Colon (tissue), 2 donors: ENCODE measurements at regions not wholly inside any gene's neighbourhood (a gene's known extent, or its start where the extent isn't known, plus 50 kb on each side); places are given as distances from the start of the nearest gene placed in this dataset.
"Not testable (repeated sequence)": the region's sequence is repeated elsewhere in the genome, so short reads cannot be mapped to it uniquely, and the experiment has no call there.

Source experiments
- FAIRE-seq: peaks from 2 replicates; lab custom pipeline; 2012; peaks lifted over from hg19 to GRCh38; lab: Jason Lieb, UNC
- donor health status: control.
- donor health status: control.

GRCh38 chr1:188061881-188062280 is 1233.1 kb downstream of the PLA2G4A start:
- no peak for FAIRE-seq

GRCh38 chr1:188062456-188062855 is 1233.7 kb downstream of the PLA2G4A start:
- no peak for FAIRE-seq

- no peak for FAIRE-seq
Observed at GRCh38 chr1:188065917-188066316, 1237.2 kb downstream of the PLA2G4A start.

GRCh38 chr1:188070848-188071247 is 1242.1 kb downstream of the PLA2G4A start:
- no peak for FAIRE-seq

GRCh38 chr1:188089015-188089414 is 1260.3 kb downstream of the PLA2G4A start:
- no peak for FAIRE-seq

DNA sequence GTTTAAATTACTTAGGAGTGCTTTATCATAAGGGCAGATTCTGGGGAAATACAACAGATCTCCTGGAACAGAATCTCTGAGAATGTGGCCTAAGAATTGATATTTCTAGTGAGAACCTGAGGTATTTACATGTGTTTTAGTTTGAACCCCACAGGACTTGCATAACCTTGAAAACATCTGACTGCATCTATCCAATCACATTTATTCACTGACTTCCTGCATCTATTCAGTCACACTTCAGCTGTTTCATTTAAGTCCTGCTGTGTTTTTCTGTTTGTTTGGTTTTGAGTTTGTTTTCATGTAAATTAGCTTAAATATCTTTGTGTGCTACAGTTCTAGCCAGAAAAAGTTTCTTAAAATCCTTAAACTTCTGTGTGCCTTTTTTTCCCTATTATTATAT is 1260.7 kb downstream of the PLA2G4A start:
- no peak for FAIRE-seq

DNA sequence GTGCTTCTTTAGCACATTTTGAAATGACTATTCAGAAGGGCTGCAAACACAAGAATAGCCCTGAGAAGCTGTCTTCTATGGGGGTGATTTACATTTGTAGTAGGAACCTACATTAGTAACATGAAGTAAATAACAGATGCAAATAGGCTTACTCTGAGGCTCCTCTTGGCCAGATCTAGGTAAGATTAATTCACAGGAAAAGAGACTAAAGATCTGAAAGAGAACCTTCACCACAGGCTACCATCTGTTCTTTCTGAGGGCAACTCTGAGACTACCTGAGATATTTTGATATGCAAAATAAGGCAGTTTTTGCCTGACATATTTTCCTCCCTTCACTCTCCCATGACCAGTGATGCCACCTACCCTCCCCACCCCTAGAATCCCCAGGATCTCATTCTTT is 1267.8 kb downstream of the PLA2G4A start:
- FAIRE-seq, result no peak

DNA sequence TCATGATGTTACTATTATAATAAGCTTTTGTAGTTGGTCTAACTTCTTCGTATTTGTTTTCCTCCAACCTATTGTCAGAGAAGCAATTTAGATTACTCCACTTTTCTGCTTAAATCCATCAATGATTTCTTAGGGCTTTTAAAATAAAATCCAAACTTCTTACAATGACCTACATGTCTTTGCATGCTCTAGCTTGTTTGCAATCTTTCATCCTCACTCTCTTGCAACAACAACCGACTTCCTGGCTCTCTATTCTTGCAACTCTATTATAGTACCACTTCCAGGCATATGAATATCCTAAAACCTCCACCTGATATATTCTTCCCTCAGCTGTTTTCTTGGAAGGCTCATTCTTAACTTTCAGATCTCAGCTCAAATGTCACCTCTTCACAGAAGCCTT is 1288.7 kb downstream of the PLA2G4A start:
- FAIRE-seq, result no peak

- no peak for FAIRE-seq
Observed at GRCh38 chr1:188122646-188123045, 1293.9 kb downstream of the PLA2G4A start.

DNA sequence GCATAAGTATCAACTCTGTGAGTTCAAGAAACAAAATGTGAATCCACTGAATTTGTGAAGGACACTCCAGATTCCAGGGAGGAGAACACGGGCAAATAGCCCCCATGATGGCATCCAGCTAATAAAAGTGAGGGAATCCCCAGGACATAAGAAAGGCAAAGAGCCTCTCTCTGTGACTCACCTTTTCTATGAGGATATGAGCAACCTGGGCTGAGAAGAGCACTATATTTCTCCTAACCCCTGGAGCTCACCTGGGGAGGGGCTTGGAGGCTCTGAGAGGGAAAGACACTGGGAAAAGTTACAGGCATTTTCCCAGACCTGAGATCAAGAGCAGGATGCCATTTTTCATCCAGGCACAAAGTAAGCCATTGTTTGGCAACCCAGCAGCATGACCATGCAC is 1298.8 kb downstream of the PLA2G4A start:
- FAIRE-seq, result no peak

DNA sequence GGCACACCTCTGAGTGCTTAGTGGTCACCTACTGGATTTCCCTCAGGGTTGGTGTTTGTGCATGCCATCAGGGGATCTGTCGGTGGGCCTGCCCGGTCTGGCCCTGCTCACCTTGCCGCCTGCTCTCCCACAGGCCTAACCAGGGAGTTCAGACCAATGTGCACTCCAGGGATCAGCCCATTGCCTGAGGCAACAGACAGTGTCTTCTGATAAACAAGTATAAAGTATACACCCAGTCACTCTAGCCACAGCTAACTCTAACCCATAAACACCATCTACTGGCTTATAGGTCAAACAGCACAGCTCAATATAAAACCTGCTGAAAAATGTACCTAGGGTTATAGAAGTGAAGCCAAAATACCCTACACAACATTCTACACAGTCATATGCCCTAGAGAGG is 1300.0 kb downstream of the PLA2G4A start:
- no peak for FAIRE-seq

DNA sequence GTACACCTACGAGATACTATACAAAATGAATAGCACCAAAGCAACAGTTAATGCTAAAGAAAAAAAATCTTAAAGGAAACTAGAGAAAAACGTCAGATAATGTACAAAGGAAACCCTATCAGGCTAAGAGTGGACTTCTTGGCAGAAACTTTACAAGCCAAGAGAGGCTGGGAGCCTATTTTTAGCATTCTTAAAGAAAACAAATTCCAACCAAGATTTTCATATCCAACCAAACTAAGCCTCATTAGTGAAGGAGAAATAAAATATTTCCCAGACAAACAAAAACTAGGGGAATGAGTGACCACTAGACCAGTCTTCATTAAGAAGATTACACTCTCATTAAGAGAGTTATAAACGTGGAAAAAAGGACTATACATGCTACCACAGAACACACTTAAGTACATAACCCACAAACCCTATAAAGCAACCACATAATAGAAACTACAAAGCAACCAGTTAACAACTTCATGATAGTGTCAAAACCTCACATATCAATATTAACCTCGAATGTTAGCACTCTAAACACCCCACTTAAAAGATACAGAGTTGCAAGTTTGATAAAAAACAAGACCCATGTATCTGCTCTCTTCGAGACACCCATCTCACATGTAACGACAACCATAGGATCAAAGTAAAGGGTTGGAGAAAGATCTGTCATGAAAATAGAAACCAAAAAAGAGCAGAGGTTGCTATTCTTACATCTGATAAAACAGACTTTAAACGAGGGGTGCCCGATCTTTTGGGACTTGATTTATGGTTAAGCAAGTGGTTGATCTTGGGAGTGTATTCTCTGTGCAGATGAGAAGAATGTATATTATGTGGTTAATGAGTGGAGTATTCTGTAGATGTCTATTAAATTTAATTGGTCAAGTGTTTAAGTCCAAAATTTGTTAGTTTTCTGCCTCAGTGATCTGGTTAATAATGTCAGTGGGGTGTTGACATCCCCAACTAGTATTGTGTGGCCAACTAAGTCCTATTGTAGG is 1301.4 kb downstream of the PLA2G4A start:
- no peak for FAIRE-seq

DNA sequence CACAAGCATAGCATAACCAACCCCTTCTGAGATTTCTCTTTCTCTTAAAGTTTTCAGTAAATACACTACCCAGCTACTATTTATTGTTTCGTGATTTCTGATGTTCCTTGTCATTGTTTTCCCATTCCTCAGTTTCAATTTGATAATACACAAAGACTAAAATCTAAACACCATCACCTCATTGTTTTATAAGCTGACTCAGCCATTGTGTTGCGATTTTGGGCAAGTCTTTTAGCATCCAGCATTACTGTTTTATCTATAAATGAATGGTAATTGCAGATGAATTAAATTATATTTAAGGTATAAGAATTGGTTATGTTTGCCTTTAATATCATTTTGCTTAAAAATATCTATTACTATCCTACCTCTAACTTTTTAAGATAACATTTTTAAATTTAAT is 1308.5 kb downstream of the PLA2G4A start:
- no peak for FAIRE-seq

GRCh38 chr1:188140958-188141357 is 1312.2 kb downstream of the PLA2G4A start:
- no peak for FAIRE-seq

- no peak for FAIRE-seq
Observed at GRCh38 chr1:188154196-188154595, 1325.4 kb downstream of the PLA2G4A start.

DNA sequence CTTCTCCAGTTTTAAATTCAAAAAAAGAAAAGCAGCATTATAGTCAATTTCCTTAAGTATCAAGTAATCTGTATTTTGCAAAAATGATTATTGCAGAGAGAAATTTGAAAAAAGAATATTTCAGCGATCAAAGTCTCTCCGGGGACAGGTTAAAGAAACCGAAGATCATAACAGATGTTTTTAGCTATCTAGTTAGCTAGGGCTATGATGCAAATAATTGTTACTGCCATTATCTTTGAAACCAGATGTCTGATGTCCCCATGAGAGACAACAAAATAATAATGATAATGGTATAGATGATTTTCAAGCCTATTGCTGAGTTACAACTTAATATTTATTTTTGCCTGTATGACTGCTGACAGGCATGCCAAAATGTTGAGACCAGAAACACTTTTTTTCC is 1326.0 kb downstream of the PLA2G4A start:
- FAIRE-seq, result no peak

GRCh38 chr1:188155261-188155660 is 1326.5 kb downstream of the PLA2G4A start:
- no peak for FAIRE-seq

DNA sequence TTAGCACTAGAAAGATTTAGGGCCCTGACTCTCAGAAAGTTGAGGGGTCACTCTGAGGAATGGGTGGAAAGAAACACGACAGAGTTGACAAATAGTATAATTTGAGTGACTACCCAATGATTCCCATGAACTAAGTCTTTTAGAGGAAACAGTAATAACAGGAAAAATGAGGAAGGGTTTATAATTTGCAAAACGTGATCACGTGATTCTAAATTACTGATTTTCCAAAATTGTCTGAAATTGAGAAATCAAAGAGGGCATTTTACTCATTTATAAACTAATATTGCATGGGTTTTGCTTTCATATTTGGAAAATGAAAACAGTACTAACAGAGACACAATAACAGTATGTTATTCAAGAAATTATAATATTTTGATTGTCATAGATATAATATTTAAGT is 1335.7 kb downstream of the PLA2G4A start:
- no peak for FAIRE-seq

GRCh38 chr1:188166654-188167053 is 1337.9 kb downstream of the PLA2G4A start:
- FAIRE-seq, result no peak

DNA sequence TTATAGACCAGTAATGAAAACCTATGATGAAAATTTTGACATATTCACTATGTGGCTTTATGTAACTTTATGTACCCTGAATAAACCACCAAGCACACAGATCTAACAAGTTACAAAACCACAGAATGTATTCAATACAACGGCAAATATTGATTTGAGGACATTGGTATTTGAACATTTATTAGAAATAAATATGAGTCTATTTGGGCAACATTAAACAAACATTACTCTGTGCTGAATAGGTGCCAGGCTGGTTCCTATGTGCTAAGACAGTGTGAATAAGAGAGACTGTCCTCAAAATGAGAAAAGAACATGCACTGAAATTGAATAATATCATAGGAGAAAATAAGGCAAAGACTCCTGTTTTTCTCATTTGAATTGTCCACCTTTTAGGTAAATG is 1341.2 kb downstream of the PLA2G4A start:
- FAIRE-seq, result no peak

DNA sequence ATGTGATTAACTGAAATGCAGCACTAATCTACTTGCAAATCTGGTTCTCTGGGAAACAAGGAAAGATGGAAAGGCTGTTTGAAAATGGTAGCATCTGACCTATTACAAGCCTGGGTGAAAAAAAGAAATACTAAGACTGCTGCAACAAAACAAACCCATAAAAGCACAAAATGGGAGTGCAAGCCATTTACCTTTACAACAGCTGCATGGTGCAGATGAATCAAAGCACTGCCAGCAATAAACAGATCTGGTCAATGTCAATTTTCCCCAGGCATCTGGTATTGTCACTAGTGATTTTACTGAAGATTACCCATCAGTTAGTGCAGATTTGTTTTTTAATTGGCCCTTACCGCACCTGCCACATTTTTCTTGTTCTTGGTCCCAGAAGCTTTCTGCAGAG is 1341.7 kb downstream of the PLA2G4A start:
- no peak for FAIRE-seq

DNA sequence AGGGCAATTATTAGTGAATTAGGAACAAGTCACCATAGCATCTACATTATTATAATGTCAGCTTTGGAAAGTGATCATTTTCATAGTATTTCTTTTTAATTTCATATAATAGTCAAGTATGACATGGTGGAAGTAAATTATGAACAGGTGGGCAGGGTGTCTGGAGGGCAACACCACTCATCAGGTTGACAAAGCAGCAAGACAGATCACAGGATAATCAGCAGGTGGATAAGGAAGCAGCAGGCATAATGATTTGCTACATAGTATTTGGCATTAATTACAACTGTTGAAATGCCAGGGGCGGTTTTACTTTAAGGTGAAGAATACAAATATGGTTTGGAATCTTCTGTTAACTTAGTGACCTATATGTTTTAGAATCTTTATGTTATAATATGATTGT is 1342.2 kb downstream of the PLA2G4A start:
- no peak for FAIRE-seq

- not testable (repeated sequence) for FAIRE-seq
Observed at GRCh38 chr1:188182063-188182462, 1353.3 kb downstream of the PLA2G4A start.

DNA sequence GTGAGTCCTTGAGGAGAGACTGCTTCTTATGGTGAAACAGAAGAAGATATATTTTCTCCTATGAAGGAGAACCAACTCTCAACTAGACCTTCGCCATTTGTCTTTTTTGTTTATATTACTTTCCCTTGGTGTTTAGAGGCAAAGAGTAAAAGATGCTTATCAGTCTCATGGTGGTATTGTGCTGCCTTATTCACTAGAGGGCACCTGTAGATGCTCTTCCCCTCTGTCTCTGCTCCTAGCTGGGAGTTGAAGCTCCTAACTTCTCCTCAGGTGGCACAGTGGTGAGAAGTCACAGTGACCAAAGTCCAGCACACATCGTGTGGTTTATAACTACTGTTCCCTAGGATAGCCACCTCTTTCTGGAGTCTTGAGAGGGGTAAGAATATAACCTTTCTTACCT is 1359.6 kb downstream of the PLA2G4A start:
- no peak for FAIRE-seq
